T-helper 2 cell treated with Interferon-gamma antibody and Interleukin-4, amounts not matched to agents 5 μg/mL and 100 μg/mL, for 36 hours (primary cell): ENCODE measurements at regions not wholly inside any gene's neighbourhood (a gene's known extent, or its start where the extent isn't known, plus 50 kb on each side); places are given as distances from the start of the nearest gene placed in this dataset.
"Not testable (repeated sequence)": the region's sequence is repeated elsewhere in the genome, so short reads cannot be mapped to it uniquely, and the experiment has no call there.

ENCODE experiments used
- DNase-seq: peaks from one replicate; pipeline ENCODE4 v3.0.0; 2021; ENCODE audit warnings: low spot score
- H3K27ac Mint-ChIP-seq: one replicate; pipeline ENCODE4 v1.8.0; 2021; ENCODE audit warnings: mild to moderate bottlenecking, mixed read lengths
- H3K27me3 Mint-ChIP-seq: one replicate; pipeline ENCODE4 v1.8.0; 2021; ENCODE audit warnings: low read depth, mixed read lengths
- H3K36me3 Mint-ChIP-seq: one replicate; pipeline ENCODE4 v1.8.0; 2021; ENCODE audit warnings: low read depth, mixed read lengths
- H3K4me1 Mint-ChIP-seq: one replicate; pipeline ENCODE4 v1.8.0; 2021; ENCODE audit warnings: low read depth, mixed read lengths
- H3K4me3 Mint-ChIP-seq: one replicate; pipeline ENCODE4 v1.8.0; 2022; ENCODE audit warnings: mild to moderate bottlenecking, moderate library complexity, mixed read lengths
- H3K9me3 Mint-ChIP-seq: one replicate; pipeline ENCODE4 v1.8.0; 2021; ENCODE audit warnings: mixed read lengths

GRCh38 chr2:194559964-194560363 is 1097.1 kb upstream of the SLC39A10 start:
- Mint-ChIP-seq H3K27ac (no peak overlapping the region), H3K27me3 (no peaks in the 10 kb centered on the region), H3K4me3 (no peak overlapping the region), H3K36me3 (no peaks in the 10 kb centered on the region), H3K4me1 (no peaks in the 10 kb centered on the region), H3K9me3 (no peaks in the 10 kb centered on the region)
- no peak for DNase-seq

- H3K9me3 Mint-ChIP-seq, result no peaks in the 10 kb centered on the region
- H3K4me1 Mint-ChIP-seq, result no peaks in the 10 kb centered on the region
- no peak overlapping the region for H3K27ac Mint-ChIP-seq
- no peaks in the 10 kb centered on the region for H3K27me3 Mint-ChIP-seq
- no peak overlapping the region for H3K4me3 Mint-ChIP-seq
- no peaks in the 10 kb centered on the region for H3K36me3 Mint-ChIP-seq
- DNase-seq, result no peak
Measured at GRCh38 chr2:194559523-194559922, 1097.5 kb upstream of the SLC39A10 start.

- no peak for DNase-seq
- H3K36me3 Mint-ChIP-seq, result no peaks in the 10 kb centered on the region
- no peaks in the 10 kb centered on the region for H3K4me1 Mint-ChIP-seq
- no peaks in the 10 kb centered on the region for H3K27me3 Mint-ChIP-seq
- no peak overlapping the region for H3K27ac Mint-ChIP-seq
- no peaks in the 10 kb centered on the region for H3K9me3 Mint-ChIP-seq
- H3K4me3 Mint-ChIP-seq, result no peak overlapping the region
Measured at GRCh38 chr2:194557993-194558392, 1099.0 kb upstream of the SLC39A10 start.

- no peak overlapping the region for H3K27ac Mint-ChIP-seq
- no peak for DNase-seq
- no peaks in the 10 kb centered on the region for H3K4me1 Mint-ChIP-seq
- H3K9me3 Mint-ChIP-seq, result no peaks in the 10 kb centered on the region
- H3K27me3 Mint-ChIP-seq, result no peaks in the 10 kb centered on the region
- H3K36me3 Mint-ChIP-seq, result no peaks in the 10 kb centered on the region
- H3K4me3 Mint-ChIP-seq, result no peak overlapping the region
Measured at GRCh38 chr2:194556629-194557028, 1100.4 kb upstream of the SLC39A10 start.

GRCh38 chr2:194553980-194554379 is 1103.0 kb upstream of the SLC39A10 start:
- Mint-ChIP-seq H3K9me3 (no peaks in the 10 kb centered on the region), H3K36me3 (no peaks in the 10 kb centered on the region), H3K4me1 (no peaks in the 10 kb centered on the region), H3K27ac (no peak overlapping the region), H3K27me3 (no peaks in the 10 kb centered on the region), H3K4me3 (no peak overlapping the region)
- no peak for DNase-seq

GRCh38 chr2:194550702-194551101 is 1106.3 kb upstream of the SLC39A10 start:
- H3K27ac Mint-ChIP-seq, result no peak overlapping the region
- H3K27me3 Mint-ChIP-seq, result no peaks in the 10 kb centered on the region
- H3K36me3 Mint-ChIP-seq, result no peaks in the 10 kb centered on the region
- H3K4me3 Mint-ChIP-seq, result no peak overlapping the region
- DNase-seq, result no peak
- H3K4me1 Mint-ChIP-seq, result no peaks in the 10 kb centered on the region
- H3K9me3 Mint-ChIP-seq, result no peaks in the 10 kb centered on the region

- H3K9me3 Mint-ChIP-seq, result no peaks in the 10 kb centered on the region
- H3K36me3 Mint-ChIP-seq, result no peaks in the 10 kb centered on the region
- no peaks in the 10 kb centered on the region for H3K27me3 Mint-ChIP-seq
- H3K27ac Mint-ChIP-seq, result no peak overlapping the region
- H3K4me1 Mint-ChIP-seq, result no peaks in the 10 kb centered on the region
- DNase-seq, result no peak
- H3K4me3 Mint-ChIP-seq, result no peak overlapping the region
Measured at GRCh38 chr2:194549387-194549786, 1107.6 kb upstream of the SLC39A10 start.

GRCh38 chr2:194545978-194546377 is 1111.0 kb upstream of the SLC39A10 start:
- Mint-ChIP-seq H3K36me3 (no peaks in the 10 kb centered on the region), H3K27ac (no peak overlapping the region), H3K27me3 (no peaks in the 10 kb centered on the region), H3K9me3 (no peaks in the 10 kb centered on the region), H3K4me1 (no peaks in the 10 kb centered on the region), H3K4me3 (no peak overlapping the region)
- DNase-seq, result no peak

GRCh38 chr2:194539425-194539824 is 1117.6 kb upstream of the SLC39A10 start:
- Mint-ChIP-seq H3K36me3 (no peaks in the 10 kb centered on the region), H3K4me1 (no peaks in the 10 kb centered on the region), H3K4me3 (no peak overlapping the region), H3K9me3 (no peaks in the 10 kb centered on the region), H3K27me3 (no peaks in the 10 kb centered on the region), H3K27ac (no peak overlapping the region)
- DNase-seq, result no peak

GRCh38 chr2:194526121-194526520 is 1130.9 kb upstream of the SLC39A10 start:
- H3K9me3 Mint-ChIP-seq, result no peaks in the 10 kb centered on the region
- H3K27me3 Mint-ChIP-seq, result no peaks in the 10 kb centered on the region
- DNase-seq, result no peak
- H3K4me1 Mint-ChIP-seq, result no peaks in the 10 kb centered on the region
- H3K36me3 Mint-ChIP-seq, result no peaks in the 10 kb centered on the region
- no peak overlapping the region for H3K4me3 Mint-ChIP-seq
- H3K27ac Mint-ChIP-seq, result no peak overlapping the region

- Mint-ChIP-seq H3K9me3 (no peaks in the 10 kb centered on the region), H3K27ac (no peak overlapping the region), H3K4me3 (no peak overlapping the region), H3K4me1 (no peaks in the 10 kb centered on the region), H3K36me3 (no peaks in the 10 kb centered on the region), H3K27me3 (no peaks in the 10 kb centered on the region)
- no peak for DNase-seq
Measured at GRCh38 chr2:194514281-194514680, 1142.7 kb upstream of the SLC39A10 start.

- not testable (repeated sequence) for H3K4me1 Mint-ChIP-seq, H3K27ac Mint-ChIP-seq, H3K9me3 Mint-ChIP-seq, H3K36me3 Mint-ChIP-seq, H3K27me3 Mint-ChIP-seq, DNase-seq, H3K4me3 Mint-ChIP-seq
Measured at GRCh38 chr2:194511070-194511469, 1146.0 kb upstream of the SLC39A10 start.

GRCh38 chr2:194504876-194505275 is 1152.2 kb upstream of the SLC39A10 start:
- H3K9me3 Mint-ChIP-seq, DNase-seq, H3K27ac Mint-ChIP-seq, H3K4me3 Mint-ChIP-seq, H3K4me1 Mint-ChIP-seq, H3K27me3 Mint-ChIP-seq, H3K36me3 Mint-ChIP-seq: not testable (repeated sequence)

GRCh38 chr2:194495046-194495445 is 1162.0 kb upstream of the SLC39A10 start:
- Mint-ChIP-seq H3K27me3 (no peaks in the 10 kb centered on the region), H3K4me1 (no peaks in the 10 kb centered on the region), H3K9me3 (no peaks in the 10 kb centered on the region), H3K36me3 (no peaks in the 10 kb centered on the region), H3K4me3 (no peak overlapping the region), H3K27ac (no peak overlapping the region)
- no peak for DNase-seq

- Mint-ChIP-seq H3K27me3 (no peaks in the 10 kb centered on the region), H3K9me3 (no peaks in the 10 kb centered on the region), H3K27ac (no peak overlapping the region), H3K36me3 (no peaks in the 10 kb centered on the region), H3K4me3 (no peak overlapping the region), H3K4me1 (no peaks in the 10 kb centered on the region)
- DNase-seq, result no peak
Measured at GRCh38 chr2:194494401-194494800, 1162.6 kb upstream of the SLC39A10 start.
